ENCODE measurements at regions not wholly inside any gene's neighbourhood (a gene's known extent, or its start where the extent isn't known, plus 50 kb on each side); places are given as distances from the start of the nearest gene placed in this dataset.

DNA sequence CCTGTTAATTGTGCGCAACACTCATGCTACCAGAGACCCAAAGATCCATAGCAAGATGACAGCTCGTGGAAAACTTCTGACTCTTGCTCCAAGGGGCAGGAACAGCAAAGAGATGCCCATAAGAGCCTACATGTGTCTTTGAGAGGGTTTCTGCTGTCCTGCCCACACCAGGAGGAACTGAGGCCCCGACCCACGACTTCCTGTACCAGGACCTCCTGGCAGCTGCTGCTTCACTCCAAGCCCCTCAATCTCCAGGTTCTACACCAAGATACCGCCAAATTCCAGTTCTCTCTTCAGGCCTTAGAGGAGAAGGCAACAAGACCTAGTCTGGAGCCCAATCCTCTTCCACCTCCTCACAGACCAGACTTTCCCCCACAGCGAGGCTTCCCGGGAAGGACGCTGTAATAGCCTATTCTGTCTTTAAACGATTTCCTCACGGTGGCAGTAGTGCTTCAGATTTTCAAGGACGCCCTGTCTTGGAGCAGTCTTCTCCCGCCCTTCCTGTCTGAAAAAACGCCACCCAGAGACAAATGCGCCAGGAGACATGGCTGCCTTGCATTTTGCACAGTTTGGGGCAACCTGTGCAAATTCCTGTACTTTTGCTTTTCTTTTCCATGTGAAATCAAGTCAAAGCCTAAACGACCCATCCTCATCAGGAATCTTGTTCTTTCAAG is 230.2 kb upstream of the STK26 start:
- intact Hi-C loops (cut with DNase I; ENCODE audit: low total_unique reads) = no loop called here
- TF ChIP-seq, protein P1, sequence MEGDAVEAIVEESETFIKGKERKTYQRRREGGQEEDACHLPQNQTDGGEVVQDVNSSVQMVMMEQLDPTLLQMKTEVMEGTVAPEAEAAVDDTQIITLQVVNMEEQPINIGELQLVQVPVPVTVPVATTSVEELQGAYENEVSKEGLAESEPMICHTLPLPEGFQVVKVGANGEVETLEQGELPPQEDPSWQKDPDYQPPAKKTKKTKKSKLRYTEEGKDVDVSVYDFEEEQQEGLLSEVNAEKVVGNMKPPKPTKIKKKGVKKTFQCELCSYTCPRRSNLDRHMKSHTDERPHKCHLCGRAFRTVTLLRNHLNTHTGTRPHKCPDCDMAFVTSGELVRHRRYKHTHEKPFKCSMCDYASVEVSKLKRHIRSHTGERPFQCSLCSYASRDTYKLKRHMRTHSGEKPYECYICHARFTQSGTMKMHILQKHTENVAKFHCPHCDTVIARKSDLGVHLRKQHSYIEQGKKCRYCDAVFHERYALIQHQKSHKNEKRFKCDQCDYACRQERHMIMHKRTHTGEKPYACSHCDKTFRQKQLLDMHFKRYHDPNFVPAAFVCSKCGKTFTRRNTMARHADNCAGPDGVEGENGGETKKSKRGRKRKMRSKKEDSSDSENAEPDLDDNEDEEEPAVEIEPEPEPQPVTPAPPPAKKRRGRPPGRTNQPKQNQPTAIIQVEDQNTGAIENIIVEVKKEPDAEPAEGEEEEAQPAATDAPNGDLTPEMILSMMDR (IDR thresholded peaks at IDR 0.05) = peak in 2 of 3 donors; percentile 51 to 75
- TF ChIP-seq POLR2A (IDR thresholded peaks at IDR 0.05) = no peak
- TF ChIP-seq POLR2AphosphoS5 (IDR thresholded peaks at IDR 0.05) = peak in 2 of 3 donors; percentile 85 to 89
- peaks cover 0 to 16% of the 10 kb centered on the region in 2 donors for H3K27me3 ChIP-seq
- H3K36me3 ChIP-seq = no peaks in the 10 kb centered on the region
- peak overlapping the region; percentile 85 to 87 for H3K27ac ChIP-seq
- peak in 1 of 2 donors; percentile 91 for DNase-seq (ENCODE audit: low spot score in 2 of 2)
- no peaks in the 10 kb centered on the region for H3K4me1 ChIP-seq
- no peaks in the 10 kb centered on the region for H3K9me3 ChIP-seq
- H3K4me3 ChIP-seq = peak overlapping the region in 2 of 3 donors; percentile 49 to 65

DNA sequence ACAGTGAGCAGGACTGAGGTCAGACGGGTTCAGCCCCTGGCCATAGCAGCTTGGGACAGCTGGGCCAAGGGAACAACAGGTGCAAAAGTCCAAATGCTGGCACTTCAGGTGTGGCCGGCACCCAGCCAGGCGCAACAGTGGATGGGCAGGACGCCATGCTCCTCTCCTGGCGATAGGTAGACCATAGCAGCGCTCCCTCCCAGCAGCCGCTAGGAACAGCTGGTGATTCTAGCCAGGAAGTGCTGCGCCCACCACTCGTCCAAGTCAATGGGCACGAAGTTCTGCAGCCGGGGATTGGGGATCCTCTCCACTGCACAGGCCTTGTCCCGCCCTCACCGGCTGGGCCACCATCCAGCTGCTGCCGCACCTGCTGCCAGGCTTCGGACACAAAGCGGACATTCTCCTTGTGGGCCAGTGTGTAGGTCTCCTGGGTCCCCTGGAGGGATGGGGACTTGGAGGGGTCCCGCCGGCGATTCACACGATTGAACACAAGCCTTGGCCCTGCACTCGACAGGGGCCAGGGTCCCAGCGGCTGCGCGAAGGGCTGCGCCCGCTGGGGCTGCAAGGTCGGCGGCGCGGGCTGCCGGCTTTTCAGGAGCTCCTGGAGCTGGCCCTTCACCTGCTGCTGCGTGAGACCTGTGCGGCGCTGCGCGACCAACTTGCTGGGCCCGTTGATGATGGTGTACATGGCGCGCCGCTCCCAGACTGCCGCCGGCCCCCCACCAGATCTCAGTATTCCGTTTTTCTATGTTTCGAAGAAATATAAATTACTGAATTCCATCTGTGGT is 227.5 kb upstream of the STK26 start:
- TF ChIP-seq POLR2A (IDR thresholded peaks at IDR 0.05) = no peak
- no peak for TF ChIP-seq POLR2AphosphoS5 (IDR thresholded peaks at IDR 0.05)
- TF ChIP-seq, protein P1 (IDR thresholded peaks at IDR 0.05) = no peak
- no peaks in the 10 kb centered on the region for H3K36me3 ChIP-seq
- no peak for DNase-seq (ENCODE audit: low spot score in 2 of 2)
- peak overlapping the region in 2 of 3 donors; percentile 37 to 51 for H3K4me3 ChIP-seq
- intact Hi-C loops (cut with DNase I; ENCODE audit: low total_unique reads) = no loop called here
- no peaks in the 10 kb centered on the region for H3K4me1 ChIP-seq
- no peaks in the 10 kb centered on the region for H3K9me3 ChIP-seq
- H3K27ac ChIP-seq = no peak overlapping the region
- H3K27me3 ChIP-seq = peaks cover 0 to 14% of the 10 kb centered on the region in 2 donors

DNA sequence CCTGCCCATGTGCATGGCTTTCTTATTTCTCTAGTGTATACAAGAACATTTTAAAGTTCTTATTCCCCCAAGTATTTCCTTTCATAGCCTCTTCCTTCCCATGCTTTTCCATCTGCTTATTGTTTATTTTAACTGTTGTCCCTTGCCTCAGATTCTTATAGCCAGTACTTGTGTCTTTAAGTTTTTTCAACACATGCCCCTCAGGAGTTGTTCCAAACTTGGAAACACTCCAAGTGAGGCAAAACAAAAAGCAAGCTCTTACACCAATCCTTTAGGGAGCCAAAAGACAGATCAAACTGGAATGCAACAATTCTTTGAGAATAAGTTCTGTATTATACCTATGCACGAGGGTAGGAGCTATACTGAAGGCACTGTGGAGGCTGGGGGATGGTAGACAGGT is 222.0 kb upstream of the STK26 start:
- DNase-seq (ENCODE audit: low spot score in 2 of 2) = no peak
- intact Hi-C loops (cut with DNase I; ENCODE audit: low total_unique reads) = no loop called here
- no peaks in the 10 kb centered on the region for H3K9me3 ChIP-seq
- no peaks in the 10 kb centered on the region for H3K36me3 ChIP-seq
- H3K27me3 ChIP-seq = peaks cover 0 to 7% of the 10 kb centered on the region in 2 donors
- H3K4me3 ChIP-seq = no peak overlapping the region
- TF ChIP-seq, protein P1 (IDR thresholded peaks at IDR 0.05) = no peak
- TF ChIP-seq POLR2AphosphoS5 (IDR thresholded peaks at IDR 0.05) (no peak), POLR2A (IDR thresholded peaks at IDR 0.05) (no peak)
- H3K27ac ChIP-seq = no peak overlapping the region
- H3K4me1 ChIP-seq = no peaks in the 10 kb centered on the region

DNA sequence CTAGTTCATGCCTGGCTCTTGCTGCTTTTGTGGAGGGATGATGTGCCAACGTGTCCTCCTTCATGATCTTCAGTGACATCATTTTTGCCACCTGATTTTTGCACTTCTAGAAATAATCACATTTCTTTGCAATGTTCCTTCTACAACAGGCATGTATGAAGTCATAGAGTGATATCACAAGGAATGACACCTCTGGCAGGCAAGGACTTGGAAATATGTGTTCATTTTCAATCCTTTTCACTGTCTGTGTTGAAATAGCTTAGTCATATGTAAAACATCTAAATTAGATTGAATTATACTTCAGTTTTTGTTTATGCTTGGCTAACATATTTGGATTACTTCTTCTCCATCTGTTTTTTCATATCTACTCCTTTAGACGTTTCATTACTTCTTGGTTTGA is 221.2 kb upstream of the STK26 start:
- H3K36me3 ChIP-seq = no peaks in the 10 kb centered on the region
- H3K27me3 ChIP-seq = peaks cover 0 to 4% of the 10 kb centered on the region in 2 donors
- intact Hi-C loops (cut with DNase I; ENCODE audit: low total_unique reads) = no loop called here
- H3K4me3 ChIP-seq = no peak overlapping the region
- no peak overlapping the region for H3K27ac ChIP-seq
- no peaks in the 10 kb centered on the region for H3K4me1 ChIP-seq
- TF ChIP-seq, protein P1 (IDR thresholded peaks at IDR 0.05) = no peak
- TF ChIP-seq POLR2AphosphoS5 (IDR thresholded peaks at IDR 0.05) = no peak
- no peak for TF ChIP-seq POLR2A (IDR thresholded peaks at IDR 0.05)
- H3K9me3 ChIP-seq = no peaks in the 10 kb centered on the region
- no peak for DNase-seq (ENCODE audit: low spot score in 2 of 2)

Data from breast epithelium (tissue), 4 donors.